GM21825 (cell line): ENCODE measurements at regions not wholly inside any gene's neighbourhood (a gene's known extent, or its start where the extent isn't known, plus 50 kb on each side); places are given as distances from the start of the nearest gene placed in this dataset.

Source experiments
- ATAC-seq: cut with Tn5 transposase; IDR thresholded peaks from one replicate; pipeline ENCODE4 v1.9.1; 2021; ENCODE audit warnings: mild to moderate bottlenecking, moderate library complexity; ENCODE audit not compliant: unreplicated experiment

DNA sequence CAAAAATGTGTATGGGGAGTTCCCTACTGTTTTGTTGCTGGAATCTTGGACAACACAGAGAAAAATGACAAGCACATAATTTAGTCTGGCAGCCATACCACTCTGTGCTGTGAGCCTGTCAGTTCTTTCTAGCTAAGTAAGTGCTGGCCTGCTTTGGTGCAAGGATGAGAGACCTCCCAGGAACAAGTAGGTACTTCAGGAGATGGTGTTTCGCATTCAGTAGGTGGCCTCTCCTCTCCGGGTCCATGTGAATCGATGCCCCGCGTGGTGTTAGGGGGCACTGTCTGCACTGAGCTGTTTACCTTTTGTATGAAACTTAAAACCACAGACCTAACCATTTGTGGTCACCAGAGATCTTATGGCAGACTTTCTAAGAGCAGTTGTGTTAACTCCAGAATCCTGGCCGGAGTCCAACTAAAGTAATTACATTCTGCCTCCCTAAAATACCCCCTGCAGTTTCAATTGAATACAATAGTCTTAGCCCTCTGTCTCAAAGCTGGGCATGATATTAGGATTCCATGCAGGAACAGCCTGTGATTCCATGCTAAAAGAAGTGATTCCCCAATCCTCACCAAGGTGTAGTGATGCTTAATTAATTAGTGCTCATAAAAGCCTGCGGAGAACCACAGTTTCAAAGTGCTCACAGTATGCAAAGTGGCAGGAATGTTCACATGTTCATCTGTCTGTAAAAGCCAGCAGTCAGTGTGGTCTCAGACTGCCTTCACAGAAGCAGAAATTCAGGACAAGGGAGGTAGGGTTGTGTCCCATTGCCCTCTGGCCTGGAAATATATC, 64.2 kb downstream of the LLPH start:
- ATAC-seq = peak; percentile 72

- no peak for ATAC-seq
These were observed 64.9 kb downstream of the LLPH start for GRCh38 chr12:66065641-66066136.

DNA sequence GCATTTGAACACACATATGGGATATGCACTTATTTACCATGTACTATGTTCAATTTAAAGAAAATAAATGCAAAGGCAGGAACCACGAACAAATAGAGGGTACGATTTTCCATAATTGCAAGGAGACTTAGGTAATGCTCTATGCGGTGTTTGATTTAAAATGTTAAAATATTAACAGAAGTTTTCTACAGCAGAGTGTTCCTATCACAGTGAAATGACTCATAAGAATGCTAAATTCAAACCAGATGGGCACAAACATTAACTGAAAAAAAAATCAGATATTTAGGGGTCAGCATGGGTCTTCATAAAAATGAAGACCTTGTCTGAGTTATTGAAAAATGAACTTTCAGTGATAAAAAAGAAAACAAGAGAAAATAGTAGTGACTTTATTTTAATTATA, 65.4 kb downstream of the LLPH start:
- ATAC-seq = no peak

DNA sequence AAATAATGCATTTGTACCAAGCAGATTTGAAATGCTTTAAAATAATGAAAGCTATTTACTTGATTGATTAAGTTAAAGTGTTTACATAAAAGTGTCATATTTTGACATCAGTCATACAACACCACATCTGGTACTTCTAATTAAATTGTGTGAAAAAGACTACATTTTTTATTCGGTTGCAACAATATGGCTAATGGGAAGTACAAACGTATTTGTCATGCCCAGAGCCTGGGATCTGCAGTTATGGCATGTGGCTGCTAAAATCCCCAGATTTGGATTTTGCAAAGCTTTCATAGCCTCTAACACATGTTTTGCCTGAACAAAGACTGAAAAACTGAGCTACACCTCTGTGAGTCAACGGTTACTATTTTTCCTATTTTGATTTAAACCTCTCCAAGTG, 66.6 kb downstream of the LLPH start:
- ATAC-seq = no peak

DNA sequence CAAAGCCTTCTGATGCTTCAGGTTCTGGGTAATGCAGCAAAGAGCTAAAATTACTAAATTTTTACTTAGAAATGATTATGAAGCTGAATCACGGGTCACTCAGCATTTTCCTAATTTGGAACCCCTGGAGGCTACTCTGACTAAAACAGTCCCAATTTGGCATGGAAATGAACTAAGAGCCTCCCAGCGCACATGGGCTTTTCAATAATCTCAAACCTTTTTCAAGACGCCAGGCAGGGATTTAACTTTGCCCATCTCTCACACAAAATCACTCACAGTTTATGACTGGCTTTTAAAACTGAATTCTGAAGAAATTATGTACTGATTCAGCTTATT, 68.3 kb downstream of the LLPH start:
- no peak for ATAC-seq

DNA sequence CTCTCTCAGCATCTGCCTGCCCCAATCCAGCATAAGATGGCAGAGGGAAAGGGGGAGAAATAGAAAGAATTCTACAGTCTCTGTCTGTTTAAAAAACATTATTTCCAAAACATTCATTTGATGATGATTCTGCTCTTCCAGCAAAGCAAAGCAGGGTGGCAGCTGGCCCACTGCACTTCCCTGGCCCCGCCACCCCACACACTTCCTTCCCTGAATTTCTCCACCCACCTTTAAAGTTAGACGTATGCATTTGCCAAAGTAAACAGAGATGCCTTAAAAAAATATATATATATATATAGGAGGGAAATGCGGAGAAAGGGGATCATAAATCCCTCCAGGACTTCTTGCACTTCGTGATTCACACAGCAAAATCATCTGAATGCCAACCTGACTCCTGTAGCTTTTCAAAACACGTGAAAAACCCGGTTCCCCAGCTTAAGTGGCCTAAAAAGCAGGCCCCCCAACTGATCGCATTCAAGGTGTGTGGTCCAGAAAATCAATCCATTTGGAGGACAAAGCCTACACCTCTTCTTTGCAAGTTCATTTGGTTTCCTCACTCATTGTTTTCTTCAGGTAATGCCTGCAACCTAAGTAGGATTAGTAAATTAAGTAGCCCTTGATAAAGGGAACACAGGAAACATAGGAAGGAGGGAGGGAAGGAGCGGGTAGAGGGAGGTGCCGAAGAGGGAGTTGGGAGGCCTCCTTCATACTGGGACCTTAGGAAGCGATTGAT, 68.8 kb downstream of the LLPH start:
- no peak for ATAC-seq

DNA sequence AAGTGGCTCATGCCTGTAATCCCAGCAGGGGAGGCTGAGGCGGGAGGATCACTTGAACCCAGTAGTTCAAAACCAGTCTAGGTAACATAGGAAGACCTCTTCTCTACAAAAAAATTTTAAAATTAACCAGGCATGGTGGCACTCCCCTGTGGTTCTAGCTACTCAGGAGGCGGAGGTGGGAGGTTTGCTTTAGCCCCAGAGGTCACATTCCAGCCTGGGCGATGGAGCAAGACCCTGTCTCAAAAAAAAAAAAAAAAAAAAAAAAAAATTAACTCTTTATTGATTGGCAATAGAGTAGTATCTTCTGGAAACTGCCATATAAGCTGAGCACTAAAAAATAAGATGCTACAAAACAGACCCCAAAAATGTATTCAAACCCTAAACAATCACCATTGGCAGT, 69.5 kb downstream of the LLPH start:
- no peak for ATAC-seq

DNA sequence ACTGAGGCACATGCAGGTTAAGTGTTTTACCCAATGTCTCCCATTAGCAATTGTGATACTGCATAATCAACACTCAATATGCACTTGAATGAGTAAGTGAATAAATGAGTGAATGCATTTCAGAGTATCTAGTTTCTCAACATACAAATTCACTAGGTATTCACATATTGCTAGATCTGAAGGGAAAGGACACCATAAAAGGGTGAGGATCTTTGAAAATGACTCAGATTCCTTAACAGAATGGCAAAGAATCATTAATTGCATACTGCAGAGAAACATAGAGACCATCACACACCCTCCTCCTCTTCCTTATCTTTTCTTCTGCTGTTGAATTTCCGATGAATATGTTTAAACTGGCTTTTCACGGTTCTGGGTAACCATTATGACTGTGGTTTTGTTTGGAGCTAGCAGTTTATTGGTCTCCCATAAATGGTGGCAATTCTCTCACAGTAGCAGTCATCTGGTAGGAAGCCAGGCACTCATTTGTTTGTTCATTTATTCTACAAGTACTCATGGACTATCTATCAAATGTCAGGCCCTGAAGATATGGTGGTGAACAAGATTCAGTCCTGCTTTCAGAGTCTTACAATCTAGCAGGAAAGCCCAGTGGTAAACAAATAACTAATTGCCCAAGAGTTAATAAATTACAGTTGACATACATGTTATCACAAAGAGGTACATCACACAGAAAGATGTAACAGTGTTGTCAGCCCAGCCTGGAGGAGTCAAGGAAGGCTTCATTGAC, 70.2 kb downstream of the LLPH start:
- no peak for ATAC-seq

- no peak for ATAC-seq
These were observed 70.9 kb downstream of the LLPH start for GRCh38 chr12:66059666-66060065.

DNA sequence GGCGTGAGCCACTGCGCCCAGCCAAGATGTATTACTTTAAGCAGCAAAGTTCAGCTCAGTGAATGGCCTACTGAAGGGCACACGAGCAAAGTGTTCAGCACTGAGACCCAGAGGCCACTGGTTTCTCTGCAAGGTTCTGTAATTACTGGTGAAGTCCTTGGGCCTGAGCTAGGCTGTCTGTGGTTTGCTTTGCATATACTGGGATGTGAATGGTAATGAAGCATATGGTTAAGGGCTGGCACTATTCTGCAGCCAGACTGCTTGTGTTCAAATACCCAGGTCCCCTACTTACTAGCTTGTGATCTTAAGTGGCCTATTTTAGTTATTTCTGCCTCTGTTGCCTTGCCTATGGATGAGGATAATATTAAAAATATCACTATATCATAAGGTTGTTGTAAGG, 72.0 kb downstream of the LLPH start:
- ATAC-seq = no peak

DNA sequence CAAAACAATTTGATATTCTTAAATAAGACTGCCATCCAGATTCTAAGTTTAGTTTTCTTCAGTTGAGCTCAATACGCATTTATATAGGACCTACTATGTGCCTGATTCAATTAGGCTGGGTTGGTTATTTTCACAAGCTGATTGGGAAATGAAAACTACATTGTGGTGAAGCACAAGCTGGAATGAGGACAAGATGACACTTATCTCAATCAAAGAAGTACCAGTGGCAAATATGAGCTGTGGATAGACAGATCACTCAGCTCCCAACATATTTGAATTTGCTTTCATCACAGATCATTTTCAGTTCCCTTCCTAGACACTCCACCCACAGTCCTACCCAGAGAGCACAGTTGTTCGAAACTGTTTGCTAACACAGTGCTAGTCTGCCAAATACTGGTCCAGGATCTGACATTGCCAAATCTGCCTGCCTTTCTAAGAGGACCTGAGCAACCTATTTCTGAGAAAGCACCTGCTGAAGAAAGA, 74.7 kb downstream of the LLPH start:
- peak; percentile 69 for ATAC-seq

DNA sequence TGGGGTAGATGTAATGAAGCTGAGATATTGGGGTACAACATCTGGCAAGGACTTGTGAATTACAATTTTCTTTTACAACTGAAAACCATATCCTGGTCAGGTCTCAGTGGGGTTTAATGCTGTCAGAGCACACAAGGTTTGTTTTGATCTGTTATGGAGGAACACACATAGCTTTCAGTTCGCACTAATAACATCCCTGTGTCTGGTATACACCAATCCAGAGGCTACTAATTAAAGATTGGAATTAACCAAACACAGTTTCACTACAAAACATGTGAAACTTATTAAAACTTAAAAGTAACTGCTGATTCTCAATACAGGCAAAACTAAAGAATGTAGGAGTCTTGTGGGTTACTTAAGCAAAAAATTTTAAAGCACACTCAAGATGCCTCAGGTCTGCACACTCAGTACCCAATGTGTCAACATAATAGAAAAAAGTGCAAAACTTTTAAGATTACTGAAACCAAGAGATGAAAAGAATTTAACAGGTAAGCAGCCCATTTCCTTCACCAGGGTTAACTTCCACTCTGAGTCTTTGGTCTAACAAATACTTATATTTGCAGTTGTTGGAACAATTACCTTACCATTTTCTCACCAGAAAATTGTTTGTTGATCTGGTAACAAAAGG, 77.4 kb downstream of the LLPH start:
- ATAC-seq = no peak

DNA sequence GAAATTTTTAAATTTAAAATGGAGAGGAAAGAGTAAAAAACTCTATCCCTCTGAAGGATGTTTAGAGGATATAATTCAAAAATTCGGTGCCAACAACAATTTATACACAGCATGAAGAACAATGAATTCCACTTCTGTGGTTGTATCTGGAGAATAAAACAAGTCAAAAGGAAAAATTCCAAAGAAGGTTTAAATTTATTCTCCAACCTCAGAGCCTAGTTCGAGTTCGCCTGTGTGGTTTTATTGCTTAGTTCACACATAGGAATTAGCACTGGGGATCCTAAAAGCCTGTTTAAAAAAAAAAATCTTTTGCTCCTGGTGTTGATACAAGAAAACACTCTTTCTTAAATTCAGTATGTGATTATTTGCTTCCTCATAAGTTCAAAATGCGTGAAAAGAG, 79.2 kb downstream of the LLPH start:
- no peak for ATAC-seq

- ATAC-seq = no peak
These were observed 79.9 kb downstream of the LLPH start for GRCh38 chr12:66050610-66051009.

- no peak for ATAC-seq
These were observed 80.3 kb downstream of the LLPH start for GRCh38 chr12:66050283-66050576.

GRCh38 chr12:66049538-66050282, 80.8 kb downstream of the LLPH start:
- no peak for ATAC-seq

- ATAC-seq = no peak
These were observed 81.6 kb downstream of the LLPH start for GRCh38 chr12:66048835-66049537.

DNA sequence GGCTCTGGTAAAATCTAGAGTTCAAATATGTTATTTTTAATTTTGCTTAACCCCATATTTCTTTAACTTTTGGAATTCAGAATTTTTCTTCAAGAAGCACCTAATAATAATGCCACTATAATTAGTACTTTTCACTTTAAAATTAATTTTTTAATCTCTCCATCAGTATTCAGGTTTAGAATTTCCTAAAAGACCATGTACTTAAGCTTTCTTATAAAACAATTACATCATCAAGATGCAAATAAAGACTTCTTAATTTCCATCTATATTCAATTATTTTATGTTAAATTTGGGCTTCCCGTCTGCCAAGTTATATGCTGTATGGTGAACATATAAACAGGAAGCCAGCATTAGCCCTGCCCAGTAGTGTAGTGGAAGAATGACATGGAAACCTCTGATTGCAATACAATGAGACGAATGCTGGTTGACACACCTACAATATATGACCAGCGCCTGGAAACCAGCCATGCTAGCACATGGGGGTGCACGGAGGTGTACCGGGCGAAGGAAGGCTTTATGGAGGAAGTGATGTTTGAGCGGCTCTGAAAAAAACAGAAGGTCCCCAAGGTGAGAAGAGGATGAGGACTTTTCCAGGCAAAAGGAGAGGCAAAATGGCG, 82.2 kb downstream of the LLPH start:
- ATAC-seq = no peak

GRCh38 chr12:66047411-66048021, 83.0 kb downstream of the LLPH start:
- ATAC-seq = peak; percentile 81
